Putamen (tissue), 1 donor: ENCODE measurements at regions not wholly inside any gene's neighbourhood (a gene's known extent, or its start where the extent isn't known, plus 50 kb on each side); places are given as distances from the start of the nearest gene placed in this dataset.
A peak's percentile ranks its signal among the peaks of the same experiment; 100 is the strongest.
"Not testable (repeated sequence)": the region's sequence is repeated elsewhere in the genome, so short reads cannot be mapped to it uniquely, and the experiment has no call there.

Source experiments
- DNase-seq: peaks from one replicate; pipeline ENCODE4 v3.0.0-alpha.2; 2016; ENCODE audit warnings: low spot score

- DNase-seq: not testable (repeated sequence)
These were observed 60.0 kb upstream of the GPC3 start for GRCh38 chrX:134045372-134045771.

GRCh38 chrX:134067107-134067506, 81.7 kb upstream of the GPC3 start:
- DNase-seq: not testable (repeated sequence)

GRCh38 chrX:134071899-134072298, 86.5 kb upstream of the GPC3 start:
- not testable (repeated sequence) for DNase-seq

GRCh38 chrX:134073341-134073740, 87.9 kb upstream of the GPC3 start:
- no peak for DNase-seq

- DNase-seq: no peak
These were observed 88.8 kb upstream of the GPC3 start for GRCh38 chrX:134074151-134074550.

GRCh38 chrX:134075894-134076718, 90.7 kb upstream of the GPC3 start:
- no peak for DNase-seq

GRCh38 chrX:134095366-134095765, 110.0 kb upstream of the GPC3 start:
- DNase-seq: no peak

- no peak for DNase-seq
These were observed 116.2 kb upstream of the GPC3 start for GRCh38 chrX:134101636-134102035.

- no peak for DNase-seq
These were observed 121.7 kb upstream of the CCDC160 start for GRCh38 chrX:134115270-134115669.

- DNase-seq: no peak
These were observed 99.6 kb upstream of the CCDC160 start for GRCh38 chrX:134137341-134137740.

GRCh38 chrX:134139090-134139489, 97.9 kb upstream of the CCDC160 start:
- DNase-seq: no peak

GRCh38 chrX:134144231-134144630, 92.8 kb upstream of the CCDC160 start:
- DNase-seq: no peak

GRCh38 chrX:134146493-134146892, 90.5 kb upstream of the CCDC160 start:
- DNase-seq: no peak

GRCh38 chrX:134148172-134148692, 88.8 kb upstream of the CCDC160 start:
- DNase-seq: no peak

GRCh38 chrX:134158821-134159512, 78.0 kb upstream of the CCDC160 start:
- DNase-seq: no peak

GRCh38 chrX:134161162-134161561, 75.8 kb upstream of the CCDC160 start:
- DNase-seq: no peak

- DNase-seq: no peak
These were observed 75.0 kb upstream of the CCDC160 start for GRCh38 chrX:134162032-134162431.

GRCh38 chrX:134163836-134164235, 73.1 kb upstream of the CCDC160 start:
- no peak for DNase-seq

GRCh38 chrX:134167591-134168203, 69.3 kb upstream of the CCDC160 start:
- DNase-seq: no peak

- peak; percentile 20 for DNase-seq
These were observed 65.1 kb upstream of the CCDC160 start for GRCh38 chrX:134171661-134172587.

- peak; percentile 50 for DNase-seq
These were observed 64.3 kb upstream of the CCDC160 start for GRCh38 chrX:134172588-134173259.
